WERI-Rb-1 (cell line): ENCODE measurements at regions not wholly inside any gene's neighbourhood (a gene's known extent, or its start where the extent isn't known, plus 50 kb on each side); places are given as distances from the start of the nearest gene placed in this dataset.

ENCODE experiments used
- DNase-seq: peaks from one replicate; pipeline ENCODE4 v3.0.0-alpha.2; 2020
- H3K27ac ChIP-seq: fragments of 250-450 bp; sonication (Bioruptor Pico); 2 replicates; pipeline ENCODE4 v1.5.1; 2020; ENCODE audit warnings: mild to moderate bottlenecking, moderate library complexity
- H3K27me3 ChIP-seq: fragments of 250-450 bp; sonication (Bioruptor Pico); 2 replicates; pipeline ENCODE4 v1.5.1; 2021; ENCODE audit warnings: mild to moderate bottlenecking, low read depth, moderate library complexity; ENCODE audit not compliant: insufficient read depth, severe bottlenecking
- H3K36me3 ChIP-seq: fragments of 250-450 bp; sonication (Bioruptor Pico); 2 replicates; pipeline ENCODE4 v1.5.1; 2020; ENCODE audit warnings: mild to moderate bottlenecking, moderate library complexity
- H3K4me3 ChIP-seq: 2 replicates; pipeline ENCODE4 v1.5.1; 2011; ENCODE audit warnings: low read depth, mild to moderate bottlenecking, control low read depth, low read length
- H3K9me3 ChIP-seq: fragments of 250-450 bp; sonication (Bioruptor Pico); 2 replicates; pipeline ENCODE4 v1.5.1; 2021; ENCODE audit warnings: mild to moderate bottlenecking, moderate library complexity; ENCODE audit not compliant: severe bottlenecking
- CTCF ChIP-seq: IDR thresholded peaks from 2 replicates; pipeline ENCODE4 v1.5.1; 2011; ENCODE audit warnings: low read depth, mild to moderate bottlenecking, control low read depth, inconsistent platforms, low read length

GRCh38 chr16:86963600-86964575, 353.3 kb downstream of the C16orf95 start:
- Histone ChIP-seq H3K36me3 (no peaks in the 10 kb centered on the region), H3K9me3 (no peaks in the 10 kb centered on the region), H3K27ac (no peak overlapping the region), H3K27me3 (no peaks in the 10 kb centered on the region), H3K4me3 (no peak overlapping the region)
- TF ChIP-seq CTCF: no peak
- DNase-seq: no peak

GRCh38 chr16:86964796-86965241, 352.4 kb downstream of the C16orf95 start:
- TF ChIP-seq CTCF: no peak
- H3K27me3 ChIP-seq: no peaks in the 10 kb centered on the region

GRCh38 chr16:86965331-86965730, 351.9 kb downstream of the C16orf95 start:
- no peak overlapping the region for H3K4me3 ChIP-seq
- no peak for DNase-seq
- H3K27ac ChIP-seq: no peak overlapping the region
- H3K36me3 ChIP-seq: no peaks in the 10 kb centered on the region
- H3K27me3 ChIP-seq: no peaks in the 10 kb centered on the region
- no peak for TF ChIP-seq CTCF
- no peaks in the 10 kb centered on the region for H3K9me3 ChIP-seq

More at GRCh38 chr16:86964796-86965241, 352.4 kb downstream of the C16orf95 start:
- no peak overlapping the region for H3K4me3 ChIP-seq
- no peak for DNase-seq
- H3K27ac ChIP-seq: no peak overlapping the region
- no peaks in the 10 kb centered on the region for H3K36me3 ChIP-seq
- H3K9me3 ChIP-seq: no peaks in the 10 kb centered on the region

- no peaks in the 10 kb centered on the region for H3K36me3 ChIP-seq
- no peaks in the 10 kb centered on the region for H3K9me3 ChIP-seq
- H3K27ac ChIP-seq: no peak overlapping the region
- no peak for DNase-seq
- no peak overlapping the region for H3K4me3 ChIP-seq
- H3K27me3 ChIP-seq: no peaks in the 10 kb centered on the region
- no peak for TF ChIP-seq CTCF
These were observed 351.2 kb downstream of the C16orf95 start for GRCh38 chr16:86965840-86966550.

- Histone ChIP-seq H3K27me3 (no peaks in the 10 kb centered on the region), H3K9me3 (no peaks in the 10 kb centered on the region), H3K27ac (no peak overlapping the region), H3K4me3 (no peak overlapping the region), H3K36me3 (no peaks in the 10 kb centered on the region)
- TF ChIP-seq CTCF: no peak
- DNase-seq: no peak
These were observed 350.4 kb downstream of the C16orf95 start for GRCh38 chr16:86966777-86967176.
